Glomerular visceral epithelial cell (primary cell): ENCODE measurements at regions not wholly inside any gene's neighbourhood (a gene's known extent, or its start where the extent isn't known, plus 50 kb on each side); places are given as distances from the start of the nearest gene placed in this dataset.

Experiments used
- DNase-seq: peaks from one replicate; pipeline ENCODE4 v3.0.0-alpha.2; 2016; ENCODE audit errors: extremely low spot score

DNA sequence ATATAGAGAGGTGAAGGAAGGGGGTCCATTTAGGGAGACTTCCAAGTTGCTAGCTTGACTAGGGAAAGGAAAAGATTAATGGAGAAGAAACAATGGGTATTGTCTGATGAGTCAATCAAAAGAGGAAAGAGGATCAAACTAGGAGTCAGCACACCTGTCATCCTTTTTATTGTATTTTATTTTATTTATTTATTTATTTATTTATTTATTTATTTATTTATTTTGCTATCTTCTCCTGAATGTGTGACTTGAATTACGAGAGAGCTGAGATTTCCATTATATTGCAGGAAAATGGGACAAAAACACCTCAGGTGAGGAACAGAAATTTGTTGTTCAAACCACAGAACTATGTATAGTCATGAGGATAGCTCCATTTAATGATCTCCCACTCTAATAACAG lies 58.9 kb downstream of the NUDT11 start:
- DNase-seq: no peak

- DNase-seq: no peak
Observed at GRCh38 chrX:51435101-51435500, 61.3 kb downstream of the NUDT11 start.

DNA sequence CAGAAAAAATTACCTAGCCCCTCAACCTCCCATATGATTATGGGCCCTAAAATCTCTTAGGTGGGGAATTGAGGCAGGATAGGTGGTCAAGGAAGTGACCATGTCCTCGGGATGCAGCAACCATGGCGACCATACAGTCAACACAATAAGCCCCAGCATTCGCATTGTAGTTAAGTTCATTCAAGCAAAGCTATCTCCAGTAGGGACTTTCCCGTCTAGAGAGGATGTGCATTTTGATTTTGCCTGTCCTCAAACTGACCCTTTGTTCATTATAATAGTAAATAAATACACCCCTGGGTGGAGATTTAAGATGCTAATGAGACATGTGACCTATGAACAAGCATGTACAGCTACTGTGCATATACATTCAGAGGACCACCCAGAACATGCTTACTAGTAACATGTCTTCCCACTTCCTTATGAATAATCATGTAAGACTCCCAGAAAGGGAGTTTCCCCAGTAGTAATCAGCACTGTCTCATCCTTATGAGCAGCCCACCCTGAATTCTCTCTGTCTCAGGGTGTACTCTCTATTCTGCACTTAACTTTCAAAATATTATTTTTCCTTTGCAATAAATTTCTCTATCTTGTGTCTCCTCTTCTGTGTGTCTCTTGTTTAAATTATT lies 74.3 kb downstream of the NUDT11 start:
- DNase-seq: no peak

- DNase-seq: peak; percentile 17
Observed at GRCh38 chrX:51420610-51421009, 75.8 kb downstream of the NUDT11 start.

- DNase-seq: no peak
Observed at GRCh38 chrX:51408462-51408861, 75.8 kb downstream of the NUDT10 start.

- no peak for DNase-seq
Observed at GRCh38 chrX:51407520-51408409, 75.1 kb downstream of the NUDT10 start.

DNA sequence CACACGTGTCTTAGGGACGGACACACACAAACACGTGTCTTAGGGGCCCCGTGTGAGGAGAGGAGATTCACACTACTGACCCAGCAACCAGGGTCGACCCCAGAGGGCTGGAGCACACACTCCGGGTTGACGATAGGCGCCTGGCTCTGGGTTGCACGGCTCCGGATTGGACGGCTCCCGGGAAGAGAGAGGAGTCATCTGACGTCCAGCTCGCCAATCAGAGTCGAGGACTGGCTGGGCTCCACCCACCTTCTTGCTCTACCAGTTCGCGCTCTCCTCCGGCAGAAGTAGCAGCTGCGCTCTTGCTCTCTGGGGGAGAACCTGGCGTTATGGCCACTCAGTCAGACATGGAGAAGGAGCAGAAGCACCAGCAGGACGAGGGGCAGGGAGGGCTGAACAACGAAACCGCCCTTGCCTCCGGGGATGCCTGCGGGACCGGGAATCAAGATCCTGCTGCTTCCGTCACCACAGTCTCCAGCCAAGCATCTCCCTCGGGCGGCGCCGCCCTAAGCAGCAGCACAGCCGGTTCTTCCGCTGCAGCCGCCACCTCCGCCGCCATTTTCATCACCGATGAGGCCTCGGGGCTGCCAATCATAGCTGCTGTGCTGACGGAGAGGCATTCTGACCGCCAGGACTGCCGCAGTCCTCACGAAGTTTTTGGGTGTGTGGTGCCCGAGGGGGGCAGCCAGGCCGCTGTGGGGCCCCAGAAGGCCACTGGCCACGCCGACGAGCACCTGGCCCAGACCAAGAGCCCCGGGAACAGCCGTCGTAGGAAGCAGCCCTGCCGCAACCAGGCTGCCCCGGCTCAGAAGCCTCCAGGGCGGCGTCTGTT lies 74.3 kb downstream of the NUDT10 start:
- no peak for DNase-seq

DNA sequence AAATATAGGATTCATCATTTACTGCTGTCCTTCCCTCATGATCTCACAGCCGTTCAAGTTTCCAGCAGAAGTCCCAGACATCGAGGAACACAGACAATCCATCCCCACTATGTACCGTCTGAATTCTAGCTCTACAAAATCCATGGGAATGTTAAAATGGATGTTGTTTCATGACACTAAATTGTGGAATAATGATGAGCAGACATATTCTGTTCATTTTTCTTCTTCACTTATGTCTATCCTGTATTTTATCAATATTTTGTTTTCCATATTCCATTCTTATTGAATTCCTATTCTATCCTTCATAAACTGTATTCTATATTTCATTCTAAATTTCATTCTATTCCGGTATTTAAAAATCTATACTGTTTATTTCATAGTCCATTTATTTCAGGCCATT lies 71.8 kb downstream of the NUDT10 start:
- no peak for DNase-seq

DNA sequence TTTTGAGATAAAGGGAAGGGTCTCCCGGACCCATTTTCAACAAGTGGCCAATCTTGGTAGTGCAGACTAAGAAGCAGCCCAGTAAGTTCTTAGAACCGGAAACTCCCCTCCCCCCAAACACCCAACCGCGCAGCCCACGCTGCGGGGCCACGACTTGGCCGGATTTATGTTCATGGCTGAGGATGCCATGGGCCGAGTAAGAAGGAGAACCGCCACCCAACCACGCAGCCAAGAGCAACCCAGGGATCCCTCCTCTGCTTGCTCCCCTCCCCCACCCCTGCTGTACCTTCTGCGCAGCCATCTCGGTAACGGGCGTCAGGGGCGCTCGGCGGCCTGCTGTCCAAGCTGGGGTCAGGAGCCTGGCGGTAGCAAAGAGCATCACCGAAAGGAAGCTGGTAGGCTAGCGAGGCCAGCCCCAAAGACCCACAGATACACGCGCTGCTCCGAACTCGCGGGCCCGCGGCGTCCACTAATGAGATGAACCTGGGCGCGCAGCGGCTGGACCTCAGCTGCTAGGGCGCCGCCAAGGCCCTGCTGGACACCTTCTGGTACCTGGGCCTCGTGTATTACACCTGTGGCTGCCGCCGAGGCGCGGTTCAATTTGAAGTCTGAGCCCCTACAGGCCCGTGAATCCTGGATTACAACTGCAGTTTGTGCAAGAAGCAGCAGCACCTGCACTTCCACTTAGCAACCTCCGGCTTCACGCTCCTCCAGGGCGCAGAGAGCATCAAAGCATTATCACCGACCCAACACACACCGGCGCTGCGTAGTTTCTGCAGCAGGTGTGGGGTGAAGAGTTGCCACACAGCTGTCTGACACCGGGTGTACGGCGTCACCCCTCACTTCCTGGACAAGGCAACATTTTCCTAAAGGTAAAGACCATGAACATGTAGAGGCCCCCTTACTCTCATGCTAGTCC lies 63.4 kb downstream of the NUDT10 start:
- DNase-seq: no peak

- no peak for DNase-seq
Observed at GRCh38 chrX:51395480-51395809, 62.8 kb downstream of the NUDT10 start.
